GOT3 (cell line): ENCODE measurements at regions not wholly inside any gene's neighbourhood (a gene's known extent, or its start where the extent isn't known, plus 50 kb on each side); places are given as distances from the start of the nearest gene placed in this dataset.
"Not testable (repeated sequence)": the region's sequence is repeated elsewhere in the genome, so short reads cannot be mapped to it uniquely, and the experiment has no call there.

Experiments
- DNase-seq: peaks from one replicate; lab custom pipeline; 2025; ENCODE audit warnings: mixed read lengths; lab: John Stamatoyannopoulos, UW

DNA sequence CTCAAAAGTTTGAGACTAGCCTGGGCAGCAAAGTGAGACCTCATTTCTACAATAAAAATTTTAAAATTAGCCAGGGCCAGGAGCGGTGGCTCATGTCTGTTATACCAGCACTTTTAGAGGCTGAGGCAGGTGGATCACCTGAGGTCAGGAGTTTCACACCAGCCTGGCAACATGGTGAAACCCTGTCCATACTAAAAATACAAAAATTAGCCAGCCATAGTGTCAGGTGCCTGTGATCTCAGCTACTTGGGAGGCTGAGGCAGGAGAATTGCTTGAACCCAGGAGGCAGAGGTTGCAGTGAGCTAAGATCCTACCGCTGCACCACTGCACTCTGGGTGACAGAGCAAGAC is 85.1 kb upstream of the MAP4 start:
- DNase-seq, result not testable (repeated sequence)

DNA sequence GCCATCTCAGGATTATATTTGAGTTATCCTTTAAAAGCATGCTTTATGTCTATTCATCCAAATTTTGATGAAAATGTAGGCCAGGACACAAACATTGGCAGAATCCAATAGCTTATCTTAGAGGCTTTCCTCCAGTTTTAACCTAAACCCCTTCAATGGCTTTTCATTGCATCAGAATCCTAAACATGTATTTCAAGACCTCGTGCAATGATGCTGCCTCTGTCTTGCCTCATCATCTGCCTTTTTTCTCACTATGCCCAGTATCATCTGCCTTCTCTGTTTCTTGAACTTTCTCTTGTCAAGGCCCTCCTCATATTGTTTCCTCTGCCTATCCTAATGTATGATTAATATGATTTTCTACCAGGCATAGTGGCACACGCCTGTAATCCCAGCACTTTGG is 76.1 kb upstream of the MAP4 start:
- DNase-seq, result no peak

DNA sequence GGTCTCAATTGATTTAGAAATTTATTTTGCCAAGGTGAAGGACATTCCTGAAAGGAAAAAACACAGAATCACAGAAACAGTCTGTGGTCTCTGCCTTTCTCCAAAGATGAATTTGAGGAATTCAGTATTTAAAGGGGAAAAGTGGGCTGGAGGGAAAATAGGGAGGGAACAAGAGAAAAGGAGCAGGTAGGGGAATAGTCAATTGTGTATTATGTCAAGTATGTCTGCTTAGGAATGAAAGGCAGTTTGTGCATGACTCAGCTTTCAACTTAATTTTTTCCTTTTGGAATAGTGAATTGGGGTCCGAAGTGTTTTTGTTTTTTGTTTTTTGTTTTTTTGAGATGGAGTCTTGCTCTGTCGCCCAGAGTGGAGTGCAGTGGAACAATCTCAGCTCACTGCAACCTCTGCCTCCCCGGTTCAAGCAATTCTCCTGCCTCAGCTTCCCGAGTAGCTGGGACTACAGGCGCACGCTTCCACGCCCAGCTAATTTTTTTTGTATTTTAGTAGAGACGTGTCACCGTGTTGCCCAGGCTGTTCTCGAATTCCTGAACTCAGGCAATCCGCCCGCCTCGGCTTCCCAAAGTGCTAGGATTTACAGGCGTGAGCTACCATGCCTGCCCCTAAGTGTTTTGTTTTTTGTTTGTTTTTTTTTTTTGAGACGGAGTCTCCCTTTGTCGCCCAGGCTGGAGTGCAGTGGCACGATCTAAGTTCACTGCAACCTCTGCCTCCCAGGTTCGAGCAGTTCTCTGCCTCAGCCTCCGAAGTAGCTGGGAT is 74.1 kb upstream of the MAP4 start:
- DNase-seq, result no peak

DNA sequence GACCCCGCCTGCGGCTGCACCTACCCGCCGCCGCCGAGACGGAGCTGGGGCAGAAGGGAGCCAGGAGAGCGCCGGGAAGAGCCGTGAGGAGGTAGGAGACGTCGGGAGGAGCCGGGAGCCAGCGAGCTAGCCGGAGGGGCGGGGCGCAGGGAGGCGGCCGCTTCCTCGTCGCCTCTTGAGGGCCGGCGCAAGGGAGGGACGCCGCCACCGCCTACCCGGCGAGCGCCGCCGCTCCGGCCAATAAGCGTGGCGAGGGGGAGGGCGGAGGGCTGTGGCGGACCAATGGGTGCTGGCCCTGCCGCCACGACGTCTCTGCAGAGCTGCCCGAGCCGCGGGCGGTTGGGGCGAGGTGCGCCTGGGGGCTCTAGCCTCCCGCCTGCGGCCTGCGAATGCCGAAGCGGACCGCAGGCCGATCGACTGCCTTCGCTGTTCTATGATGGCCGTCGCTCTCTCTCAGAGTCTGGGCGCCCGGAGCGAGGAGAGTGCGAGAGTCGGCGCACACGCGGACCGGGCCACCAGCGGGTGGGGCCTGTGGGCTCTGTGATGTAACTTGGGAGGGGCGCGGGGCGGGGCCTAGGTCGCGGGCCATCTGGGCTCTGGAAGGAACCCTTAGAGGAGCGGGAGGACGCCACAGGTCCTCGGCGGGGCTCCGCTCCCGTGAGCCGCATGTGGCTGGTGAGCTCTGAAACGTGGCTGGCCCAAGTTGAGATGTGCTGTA is 72.7 kb upstream of the MAP4 start:
- peak; percentile 84 for DNase-seq

DNA sequence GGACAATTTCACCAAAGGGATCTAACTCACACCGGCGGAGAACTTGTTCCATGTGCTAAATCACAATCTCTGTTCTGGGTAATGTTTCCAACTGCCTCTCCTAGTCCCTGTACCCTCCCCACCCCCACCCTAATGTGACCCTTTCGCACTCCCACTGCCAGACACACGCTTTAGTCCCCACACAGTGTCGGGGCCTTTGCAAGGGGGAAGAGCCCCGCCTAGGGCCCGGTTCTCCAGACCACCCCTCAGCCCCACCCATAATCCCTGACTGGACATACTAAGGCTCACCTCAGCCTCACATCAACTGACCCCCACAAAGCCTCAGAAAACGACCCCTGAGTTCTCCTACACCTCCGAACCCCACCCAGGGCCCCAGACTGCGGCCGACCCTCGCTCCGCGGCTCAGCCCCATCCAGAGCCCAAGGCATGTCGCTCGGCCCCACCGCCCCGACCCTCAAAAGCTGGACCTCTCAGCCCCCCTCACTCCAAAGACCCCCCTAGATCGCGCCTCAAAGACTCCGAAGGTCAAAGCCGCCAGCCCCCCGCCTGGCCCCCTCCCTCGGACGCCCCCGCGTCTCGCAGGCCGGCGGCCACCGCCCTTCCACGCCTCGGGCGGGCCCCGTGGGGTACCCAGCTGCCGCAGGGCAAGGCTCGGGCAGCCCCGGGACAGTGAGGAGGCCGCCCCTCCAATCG is 72.0 kb upstream of the MAP4 start:
- DNase-seq, result no peak

DNA sequence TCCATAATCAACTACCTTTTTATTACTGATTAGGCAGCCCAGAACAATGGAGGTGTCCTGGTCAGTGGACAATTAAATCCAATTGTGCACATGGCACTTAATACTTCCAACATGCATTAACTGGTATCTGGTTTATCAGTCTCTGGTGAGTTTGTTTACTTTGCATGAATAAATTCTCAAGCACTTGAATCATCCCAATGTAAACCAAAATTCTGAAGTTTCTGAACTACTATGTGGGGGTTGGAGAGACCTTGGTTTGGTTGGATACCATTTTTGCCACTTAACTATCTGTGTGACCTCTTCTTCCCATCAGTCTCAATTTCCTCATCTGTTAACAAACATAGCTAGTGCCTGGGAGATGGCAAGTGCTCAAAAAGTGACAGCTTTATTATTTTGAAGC is 70.5 kb upstream of the MAP4 start:
- no peak for DNase-seq

DNA sequence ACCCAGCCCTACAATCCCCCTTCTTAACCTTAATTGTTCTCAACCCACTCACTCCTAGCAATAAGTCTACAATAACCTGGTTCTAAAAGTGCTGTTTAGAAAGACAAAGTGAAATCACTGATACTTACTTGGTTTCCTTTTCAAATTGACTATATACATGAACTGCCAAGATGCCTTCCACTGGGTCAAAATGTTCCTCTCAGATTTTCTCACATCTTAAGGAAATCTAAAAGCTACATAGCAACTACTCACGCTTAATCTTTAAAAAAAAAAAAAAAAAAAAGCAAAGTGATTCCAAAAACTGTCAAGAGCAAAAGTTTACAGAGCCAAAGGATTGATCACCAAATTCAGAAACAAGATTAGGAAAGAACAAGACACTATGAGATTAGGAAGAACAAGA is 68.7 kb upstream of the MAP4 start:
- no peak for DNase-seq

DNA sequence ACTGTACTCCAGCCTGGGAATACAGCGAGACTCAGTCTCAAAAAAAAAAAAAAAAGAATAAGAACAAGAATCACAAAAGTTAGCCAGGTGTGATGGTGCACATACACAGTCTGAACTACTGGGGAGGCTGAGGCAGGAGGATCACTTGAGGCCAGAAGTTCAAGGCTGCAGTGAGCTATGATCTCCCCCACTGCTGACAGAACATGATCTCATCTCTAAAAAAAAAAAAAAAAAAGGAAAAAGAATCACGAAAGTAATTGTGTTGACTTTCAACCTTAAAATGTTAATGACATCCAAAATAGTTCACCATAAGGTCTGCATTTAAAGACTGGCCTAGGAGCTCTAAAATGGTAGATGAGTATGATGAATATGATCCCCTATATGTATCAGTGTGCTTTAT is 68.0 kb upstream of the MAP4 start:
- DNase-seq, result no peak

DNA sequence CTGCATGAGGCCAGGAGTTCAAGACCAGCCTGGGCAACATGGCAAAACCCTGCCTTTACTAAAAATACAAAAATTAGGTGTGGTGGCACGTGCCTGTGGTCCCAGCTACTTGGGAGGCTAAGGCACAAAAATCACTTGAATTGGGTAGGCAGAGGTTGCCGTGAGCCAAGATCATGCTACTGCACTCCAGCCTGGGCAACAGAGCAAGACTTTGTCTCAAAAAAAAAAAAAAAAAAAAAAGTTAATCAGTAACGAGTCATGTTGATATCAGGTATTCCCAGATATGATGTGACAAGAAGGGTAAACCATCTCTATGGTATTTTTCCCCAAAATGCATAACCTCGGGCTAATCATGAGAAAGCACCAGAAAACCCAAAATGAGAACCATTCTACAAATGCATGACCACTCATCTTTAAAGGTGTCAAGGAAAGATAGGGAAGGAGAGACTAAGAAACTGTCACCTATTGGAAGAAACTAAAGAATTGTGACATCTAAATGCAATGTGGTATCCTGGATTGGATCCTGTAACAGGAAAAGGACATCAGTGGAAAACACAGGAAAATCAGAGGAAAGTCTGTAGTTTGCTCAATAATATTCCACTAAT is 66.5 kb upstream of the MAP4 start:
- DNase-seq, result no peak

DNA sequence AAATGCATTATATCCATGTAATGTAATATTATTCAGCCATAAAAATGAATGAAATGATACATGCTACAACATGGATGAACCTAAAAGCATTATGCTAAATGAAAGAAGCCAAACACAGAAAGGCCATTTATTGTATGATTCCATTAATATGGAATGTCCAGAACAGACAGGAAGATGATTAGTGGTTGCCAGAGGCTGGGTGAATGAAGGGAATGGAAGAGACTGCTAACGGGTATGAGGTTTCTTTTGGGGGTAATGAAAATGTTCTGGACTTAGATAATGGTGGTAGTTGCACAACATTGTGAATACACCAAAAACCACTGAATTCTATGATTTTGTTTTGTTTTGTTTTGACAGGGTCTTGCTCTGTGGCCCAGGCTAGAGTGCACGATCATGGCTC is 61.6 kb upstream of the MAP4 start:
- no peak for DNase-seq

DNA sequence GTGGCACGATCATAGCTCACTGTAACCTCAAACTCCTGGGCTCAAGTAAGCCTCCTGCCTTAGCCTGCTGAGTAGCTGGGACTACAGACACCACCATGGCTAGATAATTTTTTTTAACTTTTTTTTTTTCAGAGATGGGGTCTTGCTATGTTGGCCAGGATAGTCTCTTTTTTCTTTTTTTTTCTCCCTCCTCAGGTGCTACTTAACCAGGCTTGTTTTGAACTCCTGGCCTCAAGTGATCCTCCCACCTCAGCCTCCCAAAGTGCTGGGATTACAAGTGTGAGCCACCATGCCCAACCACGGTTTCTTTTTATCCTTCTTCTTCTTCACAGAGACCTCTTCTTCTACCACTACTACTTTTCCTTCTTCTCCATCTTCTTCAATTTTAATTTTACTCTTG is 53.8 kb upstream of the MAP4 start:
- no peak for DNase-seq

DNA sequence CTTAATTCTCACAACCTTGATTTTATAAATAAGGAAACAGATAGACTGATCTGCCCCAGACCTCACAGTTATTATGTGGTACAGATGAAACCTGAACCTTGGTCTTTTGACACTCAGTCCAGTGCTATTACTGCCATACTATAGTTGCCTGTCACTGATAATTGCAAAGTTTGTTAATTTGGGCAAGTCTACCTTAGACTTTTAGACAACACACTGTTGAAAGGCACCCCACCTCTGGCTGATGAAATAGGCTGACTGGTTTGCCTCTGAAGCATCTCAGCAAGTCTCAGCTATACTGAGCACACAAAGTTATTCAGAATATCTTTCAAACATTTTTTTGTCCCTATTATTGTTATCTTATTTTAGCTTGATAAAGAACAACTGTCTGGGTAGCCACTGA is 53.1 kb upstream of the MAP4 start:
- no peak for DNase-seq

DNA sequence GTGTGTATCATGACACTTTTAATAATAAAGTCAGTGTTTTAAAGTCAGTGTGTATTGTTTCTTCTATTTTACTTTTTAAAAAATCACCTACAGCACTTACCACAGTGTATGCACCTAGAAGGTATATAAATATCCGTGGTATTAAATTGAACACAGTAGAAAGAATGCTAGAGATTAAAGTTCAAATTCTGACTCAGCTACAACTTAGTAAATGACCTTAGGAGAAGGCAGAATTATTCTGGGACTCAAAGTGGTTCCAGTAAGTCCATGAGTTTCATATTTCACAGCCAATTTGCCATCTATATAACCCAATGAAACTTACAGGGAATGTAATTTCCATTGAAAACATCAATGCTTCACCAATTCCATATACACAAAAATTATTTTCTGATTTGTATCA is 52.7 kb upstream of the MAP4 start:
- no peak for DNase-seq

DNA sequence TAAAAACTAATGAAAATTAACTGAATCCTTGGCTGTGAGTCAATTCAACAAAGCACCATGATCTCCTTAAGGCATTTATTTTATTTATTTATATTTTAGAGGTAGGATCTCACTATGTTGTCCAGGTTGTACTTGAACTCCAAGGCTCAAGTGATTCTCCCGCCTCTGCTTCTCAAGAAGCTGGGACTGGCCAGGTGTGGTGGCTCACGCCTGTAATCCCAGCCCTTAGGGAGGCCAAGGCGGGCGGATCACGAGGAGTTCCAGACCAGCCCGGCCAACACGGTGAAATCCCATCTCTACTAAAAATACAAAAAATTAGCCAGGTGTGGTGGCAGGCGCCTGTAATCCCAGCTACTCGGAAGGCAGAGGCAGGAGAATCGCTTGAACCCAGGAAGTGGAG is 52.1 kb upstream of the MAP4 start:
- not testable (repeated sequence) for DNase-seq

DNA sequence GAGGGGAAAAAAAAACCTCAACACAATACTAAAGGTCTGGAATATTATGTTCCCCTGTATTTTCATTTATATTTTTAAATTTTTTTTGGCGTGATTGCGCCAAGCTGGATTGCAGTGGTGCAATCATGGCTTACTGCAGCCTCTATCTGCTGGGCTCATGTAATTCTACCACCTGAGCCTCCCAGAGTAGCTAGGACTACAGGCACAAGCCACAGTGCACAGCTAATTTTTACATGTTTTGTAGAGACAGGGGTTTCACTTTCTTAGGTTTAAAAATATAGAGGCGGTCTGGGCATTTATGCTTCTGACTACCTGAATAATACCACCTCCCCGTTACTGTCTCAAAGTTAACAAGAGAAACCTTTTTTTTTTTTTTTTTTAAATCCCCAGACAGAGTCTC is 51.1 kb upstream of the MAP4 start:
- DNase-seq, result no peak
